Inferior parietal cortex (tissue), 1 donor: ENCODE measurements at regions not wholly inside any gene's neighbourhood (a gene's known extent, or its start where the extent isn't known, plus 50 kb on each side); places are given as distances from the start of the nearest gene placed in this dataset.

Experiments
- DNase-seq: peaks from one replicate; pipeline ENCODE4 v3.0.0-alpha.2; 2016; ENCODE audit errors: extremely low spot score

GRCh38 chr10:111506266-111507034 is 429.6 kb downstream of the ADRA2A start:
- no peak for DNase-seq

- no peak for DNase-seq
These were observed 434.9 kb downstream of the ADRA2A start for GRCh38 chr10:111511751-111512150.

GRCh38 chr10:111515264-111515663 is 438.4 kb downstream of the ADRA2A start:
- DNase-seq = no peak

- no peak for DNase-seq
These were observed 438.9 kb downstream of the ADRA2A start for GRCh38 chr10:111515706-111516105.

- DNase-seq = no peak
These were observed 439.3 kb downstream of the ADRA2A start for GRCh38 chr10:111516144-111516543.

GRCh38 chr10:111522141-111522540 is 445.3 kb downstream of the ADRA2A start:
- no peak for DNase-seq

- DNase-seq = no peak
These were observed 445.7 kb downstream of the ADRA2A start for GRCh38 chr10:111522551-111522950.

GRCh38 chr10:111523016-111523415 is 446.2 kb downstream of the ADRA2A start:
- no peak for DNase-seq

- no peak for DNase-seq
These were observed 447.3 kb downstream of the ADRA2A start for GRCh38 chr10:111524134-111524533.

GRCh38 chr10:111525696-111526095 is 448.9 kb downstream of the ADRA2A start:
- no peak for DNase-seq

GRCh38 chr10:111531690-111532089 is 454.9 kb downstream of the ADRA2A start:
- DNase-seq = no peak

- no peak for DNase-seq
These were observed 455.3 kb downstream of the ADRA2A start for GRCh38 chr10:111532139-111532538.

GRCh38 chr10:111539246-111539645 is 462.4 kb downstream of the ADRA2A start:
- DNase-seq = no peak

GRCh38 chr10:111543854-111544253 is 467.0 kb downstream of the ADRA2A start:
- no peak for DNase-seq

GRCh38 chr10:111545861-111546605 is 469.2 kb downstream of the ADRA2A start:
- DNase-seq = peak; percentile 19

GRCh38 chr10:111548084-111548726 is 471.4 kb downstream of the ADRA2A start:
- no peak for DNase-seq

- no peak for DNase-seq
These were observed 474.2 kb downstream of the ADRA2A start for GRCh38 chr10:111551001-111551400.

GRCh38 chr10:111556666-111557065 is 479.8 kb downstream of the ADRA2A start:
- DNase-seq = no peak

- DNase-seq = no peak
These were observed 481.4 kb downstream of the ADRA2A start for GRCh38 chr10:111558211-111558610.

- no peak for DNase-seq
These were observed 483.2 kb downstream of the ADRA2A start for GRCh38 chr10:111560027-111560426.

GRCh38 chr10:111561124-111561523 is 484.3 kb downstream of the ADRA2A start:
- no peak for DNase-seq

GRCh38 chr10:111565542-111565941 is 488.7 kb downstream of the ADRA2A start:
- DNase-seq = no peak

GRCh38 chr10:111578076-111578475 is 501.2 kb downstream of the ADRA2A start:
- DNase-seq = no peak
